Mesodermal cell (in vitro differentiated cells): ENCODE measurements at regions not wholly inside any gene's neighbourhood (a gene's known extent, or its start where the extent isn't known, plus 50 kb on each side); places are given as distances from the start of the nearest gene placed in this dataset.

Source experiments
- H3K27ac ChIP-seq: 2 replicates; pipeline ENCODE4 v1.7.0; 2013; ENCODE audit warnings: mild to moderate bottlenecking, low read depth, low read length, moderate library complexity; ENCODE audit not compliant: severe bottlenecking
- H3K36me3 ChIP-seq: 2 replicates; pipeline ENCODE4 v1.7.1; 2013; ENCODE audit warnings: mild to moderate bottlenecking, low read length, moderate library complexity; ENCODE audit not compliant: control insufficient read depth, insufficient read depth
- H3K4me1 ChIP-seq: one replicate; pipeline ENCODE4 v1.7.1; 2013; ENCODE audit warnings: mild to moderate bottlenecking, low read length; ENCODE audit not compliant: insufficient read depth, control insufficient read depth, poor library complexity, severe bottlenecking
- H3K4me3 ChIP-seq: 2 replicates; pipeline ENCODE4 v1.7.0; 2013; ENCODE audit warnings: low read length, control low read depth, mild to moderate bottlenecking; ENCODE audit not compliant: insufficient read depth, poor library complexity, severe bottlenecking; ENCODE audit errors: extremely low read depth
- H3K9me3 ChIP-seq: 2 replicates; pipeline ENCODE4 v1.7.1; 2013; ENCODE audit warnings: mild to moderate bottlenecking, low read length, moderate library complexity; ENCODE audit not compliant: control insufficient read depth
- WGBS, 2 experiments: methylation state at CpG; one replicate each; pipeline ENCODE4 v1.1.5; 2013; ENCODE audit warnings: missing lambda C conversion rate in 2 of 2; ENCODE audit not compliant: insufficient coverage in 2 of 2; 5-methylcytosine and 5-hydroxymethylcytosine counted together

DNA sequence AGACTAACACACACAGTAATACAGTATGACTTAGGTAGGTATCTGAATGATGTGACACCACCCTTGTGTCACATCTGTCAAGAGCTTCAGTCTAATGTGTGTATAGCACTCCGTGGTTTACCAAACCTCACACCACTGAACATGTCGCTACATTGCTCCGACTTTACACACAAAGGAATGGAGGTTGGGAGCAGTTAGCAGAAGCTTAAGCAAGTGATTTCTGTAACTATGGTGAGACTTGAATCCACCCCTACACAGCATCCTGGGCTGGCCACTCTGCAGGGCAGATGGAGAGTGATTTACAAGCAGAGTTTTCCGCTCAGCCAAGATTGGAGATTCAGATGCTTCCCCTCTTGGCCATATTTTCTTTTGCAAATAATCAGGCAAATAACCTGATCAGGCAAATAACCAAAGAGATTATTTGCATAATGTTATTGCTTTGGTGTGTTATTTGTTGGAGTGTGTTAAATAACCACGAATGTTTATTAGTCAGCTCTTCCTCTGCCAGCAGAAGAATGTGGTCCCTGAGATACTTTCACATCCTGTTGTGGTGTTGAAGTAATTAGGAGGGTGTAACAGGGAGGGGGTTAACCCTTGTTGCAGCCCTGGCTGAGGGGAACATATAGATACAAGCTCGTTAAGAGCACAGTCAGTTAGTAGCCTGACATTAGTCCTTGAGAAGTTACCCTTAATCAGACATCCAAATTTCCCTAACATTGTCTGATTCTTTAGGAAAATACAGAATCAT, 92.8 kb downstream of the SNX18 start:
- no peaks in the 10 kb centered on the region for H3K36me3 ChIP-seq
- WGBS, 2 experiments, result 80 to 81% methylated on average over 2 to 3 of the region's 6 CpGs
- no peaks in the 10 kb centered on the region for H3K9me3 ChIP-seq
- peaks cover 18% of the 10 kb centered on the region for H3K4me1 ChIP-seq
- no peak overlapping the region for H3K4me3 ChIP-seq
- H3K27ac ChIP-seq, result peak overlapping the region; percentile 41

- Histone ChIP-seq H3K36me3 (no peaks in the 10 kb centered on the region), H3K27ac (no peak overlapping the region), H3K4me3 (no peak overlapping the region), H3K4me1 (peaks cover 18% of the 10 kb centered on the region), H3K9me3 (no peaks in the 10 kb centered on the region)
- 88 to 94% methylated on average over 2 of the region's 3 CpGs for WGBS, 2 experiments
These were observed 91.0 kb downstream of the SNX18 start for GRCh38 chr5:54608423-54609085.

GRCh38 chr5:54607006-54607405, 89.4 kb downstream of the SNX18 start:
- H3K4me1 ChIP-seq, result peaks cover 18% of the 10 kb centered on the region
- WGBS, 2 experiments, result 73 to 100% methylated on average over 1 to 2 of the region's 3 CpGs
- H3K9me3 ChIP-seq, result no peaks in the 10 kb centered on the region
- no peak overlapping the region for H3K27ac ChIP-seq
- H3K36me3 ChIP-seq, result no peaks in the 10 kb centered on the region
- H3K4me3 ChIP-seq, result no peak overlapping the region

GRCh38 chr5:54603372-54603771, 85.8 kb downstream of the SNX18 start:
- WGBS, 2 experiments, result 40% methylated on average over 1 of the region's 1 CpG; no CpG with 5 or more reads in 1 of the 2 experiments
- no peak overlapping the region for H3K27ac ChIP-seq
- no peaks in the 10 kb centered on the region for H3K36me3 ChIP-seq
- H3K9me3 ChIP-seq, result no peaks in the 10 kb centered on the region
- no peak overlapping the region for H3K4me3 ChIP-seq
- H3K4me1 ChIP-seq, result no peaks in the 10 kb centered on the region

- Histone ChIP-seq H3K4me3 (no peak overlapping the region), H3K9me3 (no peaks in the 10 kb centered on the region), H3K27ac (no peak overlapping the region), H3K4me1 (no peaks in the 10 kb centered on the region), H3K36me3 (no peaks in the 10 kb centered on the region)
- whole genome bisulfite sequencing, 2 experiments, result 88 to 98% methylated on average over 7 of the region's 7 CpGs
These were observed 84.9 kb downstream of the SNX18 start for GRCh38 chr5:54602475-54602874.

GRCh38 chr5:54601411-54602230, 84.1 kb downstream of the SNX18 start:
- H3K36me3 ChIP-seq, result no peaks in the 10 kb centered on the region
- H3K9me3 ChIP-seq, result no peaks in the 10 kb centered on the region
- 89 to 96% methylated on average over 4 to 5 of the region's 8 CpGs for WGBS, 2 experiments
- no peaks in the 10 kb centered on the region for H3K4me1 ChIP-seq
- H3K4me3 ChIP-seq, result no peak overlapping the region
- no peak overlapping the region for H3K27ac ChIP-seq
